HG03571 (cell line): ENCODE measurements at regions not wholly inside any gene's neighbourhood (a gene's known extent, or its start where the extent isn't known, plus 50 kb on each side); places are given as distances from the start of the nearest gene placed in this dataset.
A peak's percentile ranks its signal among the peaks of the same experiment; 100 is the strongest.
"Not testable (repeated sequence)": the region's sequence is repeated elsewhere in the genome, so short reads cannot be mapped to it uniquely, and the experiment has no call there.

ENCODE experiments used
- ATAC-seq: cut with Tn5 transposase; IDR thresholded peaks from one replicate; pipeline ENCODE4 v1.9.1; 2021; ENCODE audit not compliant: unreplicated experiment

DNA sequence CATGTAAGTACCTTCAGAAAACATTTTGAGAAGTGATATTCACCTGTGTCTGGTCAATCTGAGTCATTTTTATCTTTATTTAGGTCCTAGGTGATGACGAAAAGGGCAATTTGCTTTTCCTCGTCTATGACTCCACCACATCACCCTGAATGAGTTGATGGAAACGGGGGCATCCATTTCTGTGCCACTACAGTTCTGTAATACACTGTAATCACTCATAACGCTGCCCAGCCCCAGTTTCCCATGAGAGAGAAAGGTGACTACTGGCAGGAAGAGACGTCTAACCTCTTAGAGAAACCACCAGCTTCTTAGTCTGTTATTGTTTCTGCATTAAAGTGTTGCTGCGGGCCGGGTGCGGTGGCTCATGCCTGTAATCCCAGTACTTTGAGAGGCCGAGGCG is 205.3 kb upstream of the MKLN1 start:
- no peak for ATAC-seq

DNA sequence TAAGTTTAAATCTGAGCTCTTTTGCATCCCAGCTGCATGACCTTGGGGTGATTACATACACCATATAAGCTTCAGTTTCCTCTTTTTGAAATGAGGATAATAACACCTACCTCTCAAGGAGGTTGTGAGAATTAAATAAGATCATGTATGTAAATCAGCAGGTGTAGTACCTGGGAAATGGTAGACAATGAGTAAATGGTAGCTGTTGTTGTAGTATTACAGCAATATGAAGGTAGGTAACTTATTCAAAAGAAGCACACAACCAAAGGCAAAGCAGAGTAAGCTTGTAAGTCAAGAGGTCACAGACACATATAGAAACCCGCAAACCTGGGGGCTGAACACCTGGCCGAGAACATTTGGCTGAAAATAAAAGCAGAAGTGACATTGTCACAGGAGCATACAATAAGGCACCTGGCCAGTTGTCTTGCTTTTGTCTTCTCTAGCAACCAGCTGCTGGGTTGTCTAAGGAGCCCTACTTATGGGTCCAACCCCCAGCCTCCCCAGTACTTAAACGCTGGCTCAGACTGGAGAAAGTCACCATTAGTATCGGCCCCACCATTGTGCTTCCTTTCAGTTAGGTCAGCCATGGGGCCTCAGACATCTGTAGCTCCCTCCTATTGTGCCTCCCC is 203.6 kb upstream of the MKLN1 start:
- ATAC-seq = peak; percentile 87

DNA sequence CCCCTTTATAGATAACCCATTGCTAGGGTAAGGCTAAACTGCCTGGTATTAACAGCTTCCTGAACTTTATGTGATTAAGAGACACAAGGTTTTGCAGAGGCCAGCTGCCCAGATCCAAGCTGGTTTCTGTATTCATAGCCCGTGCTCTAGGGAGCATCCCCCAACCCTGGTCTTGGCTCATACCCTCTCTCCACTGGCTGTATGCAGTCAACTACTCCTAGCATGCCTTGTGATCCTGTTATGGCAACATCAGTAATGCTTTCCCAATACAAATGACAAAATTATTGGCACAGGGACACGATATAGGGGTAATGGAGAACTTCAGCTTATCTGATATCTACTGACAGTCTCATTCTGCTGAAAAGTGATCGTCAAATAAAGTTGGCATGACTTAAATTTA is 202.8 kb upstream of the MKLN1 start:
- ATAC-seq = no peak

DNA sequence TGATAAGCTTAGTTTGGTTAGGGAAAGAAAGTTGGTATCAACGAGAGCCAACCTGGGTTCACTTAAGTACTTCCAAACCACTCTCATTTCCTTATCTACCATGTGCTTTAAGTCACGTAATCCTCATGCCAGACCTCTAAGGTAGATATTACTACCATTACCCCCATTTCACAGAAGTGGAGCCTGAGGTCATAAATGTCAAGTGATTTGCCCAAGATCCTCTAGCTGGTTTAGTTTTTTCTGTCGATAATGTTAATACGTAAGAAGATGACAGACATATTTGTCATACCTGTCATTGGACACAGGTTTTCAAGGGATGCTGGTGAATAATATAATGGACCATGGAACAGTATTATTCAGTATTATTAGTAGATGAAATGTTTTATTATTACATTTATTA is 197.4 kb upstream of the MKLN1 start:
- ATAC-seq = no peak

DNA sequence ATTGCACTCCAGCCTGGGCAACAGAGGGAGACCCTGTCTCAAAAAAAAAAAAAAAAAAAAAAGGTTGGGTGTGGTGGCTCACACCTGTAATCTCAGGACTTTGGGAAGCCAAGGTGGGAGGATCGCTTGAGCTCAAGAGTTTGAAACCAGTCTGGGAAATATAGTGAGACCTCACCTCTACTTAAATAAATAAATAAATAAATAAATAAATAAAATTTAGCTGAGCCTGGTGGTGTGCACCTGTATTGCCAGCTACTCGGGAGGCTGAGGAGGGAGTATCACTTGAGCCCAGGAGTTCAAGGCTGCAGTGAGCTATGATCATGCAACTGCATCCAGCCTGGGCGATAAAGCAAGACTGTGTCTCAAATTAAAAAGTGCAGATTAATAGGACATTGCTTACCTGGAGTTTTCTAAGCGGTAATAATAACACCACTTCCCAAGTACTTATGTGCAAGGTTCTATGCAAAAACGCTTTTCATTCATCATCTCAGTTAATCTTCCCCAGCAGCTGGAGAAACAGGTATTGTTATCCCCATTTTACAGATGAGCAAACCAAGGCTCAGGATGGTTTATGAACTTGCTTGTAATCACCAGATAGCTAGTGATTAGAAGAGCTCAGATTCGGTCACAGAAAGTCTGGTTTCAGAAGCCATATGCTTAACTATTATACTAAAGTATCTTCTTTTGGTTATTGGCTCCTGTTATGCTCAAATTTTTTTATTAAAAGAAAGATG is 196.5 kb upstream of the MKLN1 start:
- no peak for ATAC-seq

DNA sequence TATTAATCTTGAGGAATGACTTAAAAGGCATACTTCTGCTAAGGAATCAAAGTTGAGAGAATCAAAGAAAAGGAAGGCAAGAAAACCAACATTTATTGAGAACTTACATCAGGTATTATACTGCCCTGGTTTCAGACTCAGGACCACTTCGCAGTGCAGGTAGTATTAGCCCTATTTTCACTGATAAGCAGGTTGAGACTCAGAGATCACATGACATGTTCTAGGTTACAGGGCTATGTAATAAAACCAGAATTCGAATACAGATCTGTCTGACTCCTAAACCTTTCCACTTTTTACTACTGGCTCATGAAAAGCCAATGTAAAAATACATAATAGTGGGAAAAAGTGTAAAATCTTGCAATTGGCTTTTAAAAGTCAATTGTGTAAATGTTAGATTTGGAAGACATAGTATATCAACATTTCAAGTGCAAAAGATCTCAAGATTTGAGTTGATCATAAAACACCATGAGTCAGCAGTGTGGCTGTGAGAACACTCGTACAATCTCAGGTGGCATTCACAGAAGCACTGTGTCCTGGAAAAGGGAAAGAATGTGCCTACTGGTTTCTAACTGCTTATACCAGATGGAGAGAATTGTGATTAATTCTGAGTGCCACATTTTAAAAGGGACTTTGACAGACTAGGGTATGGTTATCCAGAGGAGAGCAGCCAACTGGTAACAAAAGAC is 195.8 kb upstream of the MKLN1 start:
- no peak for ATAC-seq

DNA sequence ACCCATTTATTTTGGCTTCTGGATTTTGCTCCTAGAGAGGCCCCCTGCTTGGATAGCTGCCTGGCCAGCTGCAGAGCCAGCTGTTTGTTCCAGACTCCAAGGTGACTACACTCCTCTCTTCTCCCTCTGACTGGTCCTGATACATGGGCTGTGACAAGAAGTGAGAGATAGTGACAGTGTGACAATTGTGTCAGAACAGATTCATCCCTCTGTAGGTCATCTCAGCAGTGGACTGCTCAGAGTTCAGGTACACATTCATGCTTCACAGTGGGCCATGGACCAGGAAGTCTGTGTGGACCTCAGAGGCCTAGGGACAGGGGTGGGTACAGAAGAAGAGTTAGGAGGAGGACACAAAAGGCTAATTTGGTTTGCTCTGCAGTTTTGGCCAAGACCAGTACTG is 188.2 kb upstream of the MKLN1 start:
- no peak for ATAC-seq

DNA sequence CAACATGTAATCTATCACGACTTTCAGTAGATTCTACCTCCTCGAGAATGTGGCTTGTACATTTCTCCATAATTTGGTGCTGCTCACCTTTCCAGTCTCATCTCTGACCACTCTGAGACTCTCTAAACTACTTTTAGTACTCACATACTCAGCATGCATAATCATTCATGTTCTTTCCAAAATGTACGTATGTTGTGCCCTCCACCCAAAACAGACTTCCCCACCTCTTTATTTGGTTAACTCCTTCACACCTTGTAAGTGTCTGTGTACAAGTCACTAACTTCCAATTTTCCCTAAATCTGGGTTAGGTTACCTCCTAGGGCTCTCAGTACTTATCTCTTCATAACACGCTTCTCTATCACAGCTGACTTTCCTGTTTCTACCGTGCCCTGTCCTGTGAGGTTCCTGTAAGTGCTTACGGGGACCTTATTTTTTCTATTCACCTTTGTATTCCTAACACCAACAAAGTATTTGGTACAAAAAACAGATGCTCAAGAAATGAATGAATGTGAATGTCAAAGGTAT is 186.2 kb upstream of the MKLN1 start:
- ATAC-seq = no peak

DNA sequence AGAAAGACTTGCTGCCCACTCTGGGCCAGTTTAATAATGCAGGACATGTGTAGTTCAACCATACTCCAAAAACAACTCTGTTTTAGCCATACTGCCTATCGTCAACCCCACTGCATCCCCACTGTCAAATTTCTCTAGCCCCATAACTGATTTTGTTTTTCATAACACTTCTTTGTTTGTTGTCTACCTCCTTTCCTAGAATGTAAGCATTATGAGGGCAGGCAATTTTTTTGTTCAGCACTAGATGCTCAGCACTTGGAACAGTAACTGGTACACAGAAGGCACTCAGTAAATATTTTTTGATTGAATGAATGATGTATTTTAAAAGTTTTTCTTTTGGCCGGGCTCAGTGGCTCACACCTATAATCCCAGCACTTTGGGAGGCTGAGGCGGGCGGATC is 183.8 kb upstream of the MKLN1 start:
- no peak for ATAC-seq

DNA sequence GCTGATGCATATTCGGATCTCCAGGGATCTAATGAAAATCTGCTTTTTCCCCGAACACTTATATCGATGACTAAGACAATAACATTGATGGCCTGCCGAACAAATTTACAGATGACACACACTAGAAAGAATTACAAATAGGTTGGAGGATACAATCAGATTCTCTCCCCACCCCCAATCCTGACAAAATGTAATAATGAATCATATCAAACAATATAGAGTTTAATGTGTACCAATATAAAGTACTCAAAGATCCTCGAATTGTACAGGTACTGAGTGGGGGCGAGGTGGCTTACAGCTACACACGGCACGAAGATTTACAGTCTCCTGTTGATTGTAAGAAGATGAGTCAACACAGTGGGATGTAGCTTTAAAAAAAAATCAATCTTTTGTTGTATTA is 182.7 kb upstream of the MKLN1 start:
- no peak for ATAC-seq

DNA sequence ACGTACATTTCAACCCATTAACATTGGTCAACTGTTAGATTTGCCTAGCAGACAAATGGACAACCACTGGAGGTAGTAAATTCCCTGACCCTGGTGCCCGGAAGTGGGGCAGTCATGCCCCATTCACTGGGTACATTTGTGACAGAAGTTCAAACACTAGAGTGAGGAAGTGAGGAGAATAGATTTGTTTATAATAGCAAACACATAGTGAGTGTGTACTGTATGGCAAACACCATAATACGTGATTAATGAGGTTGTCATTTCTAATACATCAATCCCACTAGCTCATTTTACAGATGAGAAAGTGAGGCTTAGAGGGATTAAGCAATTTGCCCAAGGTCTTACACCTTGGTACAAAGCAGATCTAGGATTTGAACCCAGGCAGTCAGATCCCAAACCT is 181.9 kb upstream of the MKLN1 start:
- no peak for ATAC-seq

DNA sequence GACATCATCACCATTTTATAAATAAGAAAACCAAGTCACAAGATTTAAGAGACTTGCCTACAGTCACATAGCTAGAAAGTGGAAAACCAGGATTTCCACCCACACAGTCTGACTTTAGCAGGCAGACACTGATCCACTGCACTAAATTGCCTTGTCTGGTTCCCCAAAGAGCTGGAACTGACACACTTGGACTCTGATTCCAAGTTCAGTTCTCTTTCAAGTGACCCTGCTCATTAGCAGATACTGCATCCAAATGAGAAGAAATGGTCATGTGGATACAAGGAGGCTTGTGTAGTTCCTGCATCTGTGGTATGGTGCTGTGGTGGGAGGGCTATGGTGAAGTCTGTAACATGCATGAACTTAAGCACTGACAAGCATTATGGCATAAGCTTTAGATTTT is 180.1 kb upstream of the MKLN1 start:
- ATAC-seq = no peak

DNA sequence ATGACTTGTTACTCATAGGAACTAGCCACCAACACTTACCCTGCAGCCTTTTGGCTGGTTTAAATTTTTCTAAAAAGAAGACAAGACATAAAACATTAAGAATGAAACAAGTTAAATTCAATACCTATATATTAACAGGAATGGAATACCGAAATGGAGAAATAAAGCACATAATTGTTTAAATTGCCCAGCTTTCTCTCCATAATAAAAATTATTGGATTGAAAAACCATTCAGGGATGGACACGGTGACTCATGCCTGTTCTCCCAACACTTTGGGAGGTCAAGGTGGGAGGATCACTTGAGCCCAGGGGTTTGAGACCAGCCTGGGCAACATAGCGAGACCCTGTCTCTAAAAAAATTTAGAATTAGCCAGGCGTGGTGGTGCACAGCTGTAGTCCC is 179.4 kb upstream of the MKLN1 start:
- no peak for ATAC-seq

DNA sequence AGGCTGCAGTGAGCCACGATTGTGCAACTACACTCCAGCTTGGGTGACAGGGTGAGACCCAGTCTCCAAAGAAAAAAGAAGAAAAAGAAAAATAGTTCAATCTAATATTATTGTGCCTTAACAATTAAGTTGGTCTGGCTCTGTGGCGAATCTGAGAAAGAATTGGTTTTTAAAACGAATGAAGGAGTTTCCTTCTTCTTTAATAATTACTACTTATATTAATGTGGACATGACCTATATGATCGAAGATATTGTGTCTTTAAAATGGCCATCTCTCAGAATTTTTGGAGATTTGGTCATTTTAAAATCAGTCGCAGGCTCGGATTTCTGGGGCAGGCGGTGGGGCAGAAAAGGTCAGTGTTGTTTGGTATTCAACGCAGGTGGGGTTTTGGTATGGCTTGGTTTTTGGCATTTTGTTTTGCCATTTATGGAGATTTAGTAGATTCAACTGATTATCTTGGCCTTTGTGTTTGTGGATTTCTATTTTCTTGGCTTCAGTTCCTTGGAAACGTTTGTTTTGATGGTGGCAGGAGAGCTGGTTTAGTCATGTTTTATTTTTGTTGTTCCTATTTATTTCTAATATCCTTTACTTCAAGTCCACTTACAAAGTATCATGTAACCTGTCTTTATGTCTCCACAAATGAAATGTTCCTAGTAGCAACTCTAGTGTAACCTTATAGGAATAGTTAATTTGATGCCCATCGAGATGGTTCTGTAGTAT is 178.8 kb upstream of the MKLN1 start:
- no peak for ATAC-seq

DNA sequence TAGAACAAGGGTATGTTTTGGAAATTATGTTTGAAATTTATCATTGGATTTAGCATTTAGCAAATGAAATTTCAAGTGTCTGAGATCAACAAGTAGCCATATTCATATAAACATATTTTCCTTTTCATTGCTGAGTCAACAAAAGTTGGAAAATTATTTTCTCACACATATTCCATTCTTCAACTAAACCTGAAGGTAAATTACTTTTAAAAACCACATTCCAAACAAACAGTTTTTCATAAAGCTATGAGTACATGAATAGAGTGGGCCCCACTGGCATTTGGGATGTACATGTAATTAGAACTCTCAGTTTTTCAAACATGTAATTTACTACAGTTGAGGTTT is 178.3 kb upstream of the MKLN1 start:
- ATAC-seq = no peak

DNA sequence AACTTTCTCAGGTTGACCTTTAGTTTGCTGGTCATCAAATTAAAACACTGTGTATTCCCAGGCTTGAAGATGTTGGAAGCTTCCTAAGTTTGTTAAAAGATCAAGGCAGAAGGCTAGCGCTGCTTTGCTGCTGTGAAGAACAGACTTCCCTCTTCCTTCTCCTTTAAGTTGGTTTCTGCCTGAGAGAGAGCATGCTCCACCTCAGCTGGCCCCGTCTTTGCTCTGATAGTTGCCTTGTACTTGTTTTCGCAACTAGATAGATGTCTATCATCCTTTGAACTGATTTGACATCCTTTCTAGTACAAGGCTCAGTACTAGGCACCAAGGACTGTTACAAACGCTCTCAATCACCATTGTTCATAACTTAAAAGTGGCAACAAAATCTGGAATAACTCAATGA is 177.8 kb upstream of the MKLN1 start:
- no peak for ATAC-seq

DNA sequence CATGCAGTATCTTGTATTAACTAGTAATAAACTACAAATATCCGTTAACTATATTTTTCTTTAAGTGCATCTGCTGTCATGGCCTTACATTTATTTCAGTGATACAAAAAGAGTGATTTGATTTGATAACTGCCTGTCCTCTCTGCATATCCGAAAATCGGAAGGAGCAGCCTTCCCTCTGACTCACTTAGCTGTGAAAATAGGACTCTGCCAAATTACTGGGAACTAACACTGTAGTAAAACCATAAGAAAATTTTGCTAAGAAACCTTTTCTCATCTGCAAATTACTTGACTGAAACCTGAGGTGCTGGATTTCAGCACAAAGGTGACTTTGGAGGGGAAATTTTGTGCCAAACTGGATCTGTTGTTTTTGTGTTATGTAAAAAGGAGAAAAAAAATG is 176.6 kb upstream of the MKLN1 start:
- ATAC-seq = no peak

DNA sequence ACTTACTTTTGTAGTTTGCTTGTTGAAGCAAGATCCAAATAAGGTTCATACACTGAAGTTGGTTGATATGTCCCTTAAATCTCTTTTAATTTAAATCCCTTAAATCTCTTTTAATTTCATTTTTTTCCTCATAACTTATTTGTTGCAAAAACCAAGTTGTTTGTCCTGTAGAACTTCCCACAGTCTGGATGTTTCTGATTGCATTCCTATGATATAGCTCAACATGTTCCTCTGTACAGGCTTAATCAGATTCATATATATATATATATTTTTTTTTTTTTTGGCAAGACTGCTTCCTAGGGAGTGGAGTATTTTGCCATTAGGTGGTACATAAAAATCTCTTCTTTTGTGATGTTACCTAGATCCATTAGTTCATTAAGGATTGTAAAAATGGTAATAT is 174.9 kb upstream of the MKLN1 start:
- ATAC-seq = no peak

DNA sequence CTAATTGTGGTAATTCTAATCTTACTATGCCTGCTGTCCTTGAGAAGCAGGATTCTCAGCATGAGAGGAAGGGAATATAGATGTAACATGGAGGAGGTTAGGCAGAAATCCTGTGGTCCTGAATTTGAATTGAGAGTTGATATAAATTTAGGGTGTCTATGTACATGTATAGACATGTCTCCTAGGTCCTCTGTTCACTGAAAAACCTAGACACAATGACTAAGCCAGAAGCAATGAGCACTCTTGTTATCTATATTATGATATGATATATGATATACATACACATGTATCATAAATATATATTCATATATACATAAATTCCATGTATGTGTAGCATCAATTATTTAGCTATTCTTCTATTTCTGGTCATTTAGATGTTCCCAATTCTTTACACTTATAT is 173.3 kb upstream of the MKLN1 start:
- ATAC-seq = no peak

DNA sequence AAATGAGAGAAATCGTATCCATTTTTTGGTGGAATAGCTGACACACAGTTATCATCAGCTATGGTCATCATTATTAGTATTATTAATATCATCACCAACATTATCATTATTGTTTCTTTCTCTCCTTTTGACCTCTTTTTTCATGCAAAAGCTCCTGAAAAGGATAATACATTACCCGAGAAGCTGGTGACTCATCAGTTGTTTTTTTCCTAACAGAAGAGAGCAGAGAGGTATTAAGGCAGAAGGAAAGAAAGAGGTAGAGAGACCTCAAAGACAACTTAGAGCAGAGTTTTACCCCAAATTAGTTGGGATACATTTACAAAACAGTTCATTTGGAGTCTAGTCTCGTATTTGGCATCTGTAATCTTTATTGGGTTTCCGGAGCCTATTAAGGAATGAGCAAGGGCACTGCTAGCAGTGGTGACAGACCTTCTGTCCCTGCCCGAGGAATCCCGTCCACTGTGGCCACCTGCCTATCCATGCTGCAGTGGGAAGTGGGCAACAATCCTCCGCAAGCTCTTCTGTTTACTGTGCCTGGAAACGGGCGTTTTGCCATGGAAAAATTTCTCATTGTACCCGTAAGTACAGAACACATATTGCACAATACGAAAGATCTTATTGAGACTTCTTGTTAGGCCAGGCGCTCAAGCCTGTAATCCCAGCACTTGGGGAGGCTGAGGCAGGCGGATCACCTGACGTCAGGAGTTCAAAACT is 170.0 kb upstream of the MKLN1 start:
- no peak for ATAC-seq

DNA sequence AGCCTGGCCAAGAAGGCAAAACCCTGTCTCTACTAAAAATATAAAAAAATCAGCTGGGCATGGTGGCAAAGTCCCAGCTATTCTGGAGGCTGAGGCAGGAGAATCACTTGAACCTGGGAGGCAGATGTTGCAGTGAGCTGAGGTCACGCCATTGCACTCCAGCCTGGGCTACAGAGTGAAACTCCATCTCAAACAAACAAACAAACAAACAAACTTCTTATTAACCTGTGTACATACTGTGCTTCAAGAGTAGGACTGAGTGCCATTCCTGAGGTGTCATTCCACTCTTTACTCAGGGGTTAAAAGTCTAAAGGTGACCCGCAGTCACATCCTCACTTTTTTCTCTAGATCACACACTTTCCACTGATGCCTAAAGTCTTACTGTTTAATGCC is 169.4 kb upstream of the MKLN1 start:
- ATAC-seq = not testable (repeated sequence)
